Hepatocyte (in vitro differentiated cells): ENCODE measurements at regions not wholly inside any gene's neighbourhood (a gene's known extent, or its start where the extent isn't known, plus 50 kb on each side); places are given as distances from the start of the nearest gene placed in this dataset.
A peak's percentile ranks its signal among the peaks of the same experiment; 100 is the strongest.

ENCODE experiments used
- DNase-seq: peaks from one replicate; pipeline ENCODE4 v3.0.0-alpha.2; 2016; ENCODE audit warnings: low spot score
- H2AFZ ChIP-seq: fragments of 200-600 bp; sonication (generic); 2 replicates; pipeline ENCODE4 v1.6.0; 2016; ENCODE audit warnings: antibody characterized with exemption, mild to moderate bottlenecking
- H3K27ac ChIP-seq: fragments of 200-600 bp; sonication (generic); 2 replicates; pipeline ENCODE4 v1.5.1; 2016; ENCODE audit warnings: mild to moderate bottlenecking
- H3K27me3 ChIP-seq: fragments of 200-600 bp; sonication (generic); 2 replicates; pipeline ENCODE4 v1.6.1; 2016
- H3K36me3 ChIP-seq: fragments of 200-600 bp; sonication (generic); replicated peaks from 2 replicates; pipeline ENCODE4 v1.5.1; 2016; ENCODE audit warnings: low read depth; ENCODE audit not compliant: insufficient read depth
- H3K4me1 ChIP-seq: fragments of 200-600 bp; sonication (generic); 2 replicates; pipeline ENCODE4 v1.5.1; 2016; ENCODE audit warnings: mild to moderate bottlenecking, moderate library complexity; ENCODE audit not compliant: insufficient read depth
- H3K4me2 ChIP-seq: fragments of 200-600 bp; sonication (generic); 2 replicates; pipeline ENCODE4 v1.6.0; 2016
- H3K4me3 ChIP-seq: fragments of 200-600 bp; sonication (generic); 2 replicates; pipeline ENCODE4 v1.5.1; 2016; ENCODE audit warnings: mild to moderate bottlenecking
- H3K79me2 ChIP-seq: fragments of 200-600 bp; sonication (generic); 2 replicates; pipeline ENCODE4 v1.6.0; 2017; ENCODE audit warnings: mild to moderate bottlenecking
- H3K9me2 ChIP-seq: fragments of 200-600 bp; sonication (generic); replicated peaks from 2 replicates; pipeline ENCODE4 v1.6.0; 2017; ENCODE audit warnings: mild to moderate bottlenecking; ENCODE audit not compliant: insufficient read depth
- H3K9me3 ChIP-seq: fragments of 200-600 bp; sonication (generic); 2 replicates; pipeline ENCODE4 v1.5.1; 2016; ENCODE audit warnings: low read depth, mild to moderate bottlenecking
- H4K20me1 ChIP-seq: fragments of 200-600 bp; sonication (generic); 2 replicates; pipeline ENCODE4 v1.6.0; 2016; ENCODE audit warnings: mild to moderate bottlenecking; ENCODE audit not compliant: insufficient read depth, poor library complexity, severe bottlenecking
- EZH2 ChIP-seq: fragments of 200-600 bp; sonication (generic); IDR thresholded peaks from 2 replicates; pipeline ENCODE4 v1.6.1; 2016; ENCODE audit warnings: antibody characterized with exemption, mild to moderate bottlenecking, borderline replicate concordance
- EZH2phosphoT487 ChIP-seq: fragments of 200-600 bp; sonication (generic); IDR thresholded peaks from one replicate; pipeline ENCODE4 v1.6.1; 2018; ENCODE audit warnings: antibody characterized with exemption, mild to moderate bottlenecking, low read depth, moderate library complexity; ENCODE audit not compliant: unreplicated experiment, severe bottlenecking
- WGBS: methylation state at CpG from one replicate; pipeline ENCODE4 v1.1.6; 2016; ENCODE audit warnings: low lambda C conversion rate; ENCODE audit errors: missing lambda C conversion rate; 5-methylcytosine and 5-hydroxymethylcytosine counted together
- TF ChIP-seq, protein P1 (sequence below): fragments of 200-600 bp; sonication (generic); IDR thresholded peaks from 2 replicates; pipeline ENCODE4 v1.5.1; 2016; ENCODE audit warnings: antibody characterized with exemption, mild to moderate bottlenecking; ENCODE audit not compliant: poor library complexity

DNA sequence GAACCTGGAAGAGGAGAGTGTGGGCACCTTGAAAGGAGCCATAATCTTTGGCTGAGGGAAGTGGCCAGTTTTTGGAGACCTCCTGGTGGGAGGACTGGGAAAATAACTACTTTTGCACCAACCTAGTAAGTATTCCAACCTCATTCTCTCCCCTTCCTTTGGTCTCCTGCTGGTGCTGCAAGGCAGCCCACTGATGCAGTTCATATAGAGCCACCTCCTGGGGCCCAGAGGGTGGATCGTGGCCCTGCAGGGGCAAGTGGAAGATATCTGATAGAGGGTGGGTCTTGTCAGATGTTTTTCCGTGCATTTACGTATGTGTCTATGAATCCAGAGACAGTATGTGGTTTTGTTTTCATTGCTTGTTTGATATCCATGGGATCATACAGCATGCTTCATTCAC, 172.8 kb upstream of the PITX1 start:
- Histone ChIP-seq H3K4me3 (no peak overlapping the region), H2AFZ (no peak overlapping the region), H3K79me2 (no peaks in the 10 kb centered on the region), H3K4me2 (no peak overlapping the region), H3K9me3 (peaks cover 14% of the 10 kb centered on the region), H3K9me2 (no peaks in the 10 kb centered on the region), H3K27me3 (no peaks in the 10 kb centered on the region), H3K4me1 (peaks cover 11% of the 10 kb centered on the region), H4K20me1 (no peaks in the 10 kb centered on the region), H3K36me3 (no peaks in the 10 kb centered on the region), H3K27ac (no peak overlapping the region)
- TF ChIP-seq EZH2phosphoT487 (no peak), EZH2 (no peak)
- no peak for DNase-seq
- WGBS: 97% methylated on average over 3 of the region's 3 CpGs

DNA sequence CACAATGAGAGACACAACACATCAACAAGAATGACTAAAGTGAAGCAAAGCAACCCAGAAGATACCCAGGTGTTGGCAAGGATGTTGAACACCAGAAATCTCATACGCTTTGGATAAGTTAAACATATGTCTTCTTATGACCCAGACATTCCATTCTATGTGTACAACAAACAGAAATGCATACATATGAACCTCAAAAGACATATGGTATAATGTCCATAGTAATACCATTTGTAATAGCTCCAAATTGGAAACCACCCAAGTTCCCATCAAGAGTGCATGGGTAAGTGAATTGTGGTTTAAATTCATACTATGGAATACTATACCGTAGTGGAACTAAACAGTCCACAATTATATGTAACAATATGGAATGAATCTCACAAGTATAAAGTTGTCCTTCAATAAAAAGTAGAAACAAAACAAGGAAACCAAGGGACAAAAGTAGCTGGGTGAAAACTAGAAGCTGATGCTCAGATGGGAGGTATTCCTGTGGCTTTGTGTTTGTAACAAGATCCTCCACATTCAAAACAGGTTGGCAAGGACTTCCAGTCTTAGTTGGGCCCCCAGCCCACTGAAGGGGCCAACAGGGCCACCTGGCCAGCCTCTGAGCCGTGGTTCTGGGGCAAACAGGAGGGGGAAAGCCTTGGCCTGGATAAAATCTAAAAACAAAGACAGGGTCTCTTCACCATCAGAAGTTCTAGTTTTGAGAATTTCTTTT, 171.8 kb upstream of the PITX1 start:
- Histone ChIP-seq H3K4me2 (no peak overlapping the region), H3K27ac (no peak overlapping the region), H3K4me3 (no peak overlapping the region), H3K4me1 (peaks cover 11% of the 10 kb centered on the region), H3K27me3 (no peaks in the 10 kb centered on the region), H3K36me3 (no peaks in the 10 kb centered on the region), H2AFZ (no peak overlapping the region), H3K9me3 (peaks cover 14% of the 10 kb centered on the region), H3K79me2 (no peaks in the 10 kb centered on the region), H4K20me1 (no peaks in the 10 kb centered on the region), H3K9me2 (no peaks in the 10 kb centered on the region)
- 70% methylated on average over 3 of the region's 3 CpGs for WGBS
- TF ChIP-seq, protein P1, sequence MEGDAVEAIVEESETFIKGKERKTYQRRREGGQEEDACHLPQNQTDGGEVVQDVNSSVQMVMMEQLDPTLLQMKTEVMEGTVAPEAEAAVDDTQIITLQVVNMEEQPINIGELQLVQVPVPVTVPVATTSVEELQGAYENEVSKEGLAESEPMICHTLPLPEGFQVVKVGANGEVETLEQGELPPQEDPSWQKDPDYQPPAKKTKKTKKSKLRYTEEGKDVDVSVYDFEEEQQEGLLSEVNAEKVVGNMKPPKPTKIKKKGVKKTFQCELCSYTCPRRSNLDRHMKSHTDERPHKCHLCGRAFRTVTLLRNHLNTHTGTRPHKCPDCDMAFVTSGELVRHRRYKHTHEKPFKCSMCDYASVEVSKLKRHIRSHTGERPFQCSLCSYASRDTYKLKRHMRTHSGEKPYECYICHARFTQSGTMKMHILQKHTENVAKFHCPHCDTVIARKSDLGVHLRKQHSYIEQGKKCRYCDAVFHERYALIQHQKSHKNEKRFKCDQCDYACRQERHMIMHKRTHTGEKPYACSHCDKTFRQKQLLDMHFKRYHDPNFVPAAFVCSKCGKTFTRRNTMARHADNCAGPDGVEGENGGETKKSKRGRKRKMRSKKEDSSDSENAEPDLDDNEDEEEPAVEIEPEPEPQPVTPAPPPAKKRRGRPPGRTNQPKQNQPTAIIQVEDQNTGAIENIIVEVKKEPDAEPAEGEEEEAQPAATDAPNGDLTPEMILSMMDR: no peak
- TF ChIP-seq EZH2phosphoT487 (no peak), EZH2 (no peak)
- DNase-seq: no peak

DNA sequence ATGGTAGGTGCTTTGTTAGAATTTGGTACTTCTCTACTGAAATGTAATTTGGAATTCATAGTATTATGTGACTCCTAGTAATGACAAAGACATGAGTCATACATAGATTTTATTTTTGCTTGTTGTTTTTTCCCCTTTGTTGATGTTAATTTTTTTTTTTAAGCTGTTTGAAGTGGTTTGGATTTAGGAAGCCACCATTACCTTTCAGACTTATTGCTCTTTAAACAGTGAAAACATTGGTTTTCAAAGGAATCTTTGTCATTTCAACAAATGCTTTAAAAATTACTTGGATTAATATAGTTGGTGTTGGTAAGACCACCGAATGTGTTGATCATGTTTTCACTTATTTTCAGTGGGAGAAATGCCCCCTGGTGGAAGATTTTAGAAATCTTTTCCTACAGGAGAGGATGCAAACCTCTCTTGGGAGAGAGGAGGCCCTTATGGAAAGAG, 170.1 kb upstream of the PITX1 start:
- Histone ChIP-seq H4K20me1 (no peaks in the 10 kb centered on the region), H2AFZ (no peak overlapping the region), H3K9me2 (no peaks in the 10 kb centered on the region), H3K27me3 (no peaks in the 10 kb centered on the region), H3K4me1 (peaks cover 7% of the 10 kb centered on the region), H3K9me3 (peaks cover 14% of the 10 kb centered on the region), H3K79me2 (no peaks in the 10 kb centered on the region), H3K4me3 (no peak overlapping the region), H3K36me3 (no peaks in the 10 kb centered on the region), H3K4me2 (no peak overlapping the region), H3K27ac (no peak overlapping the region)
- DNase-seq: no peak
- no peak for TF ChIP-seq EZH2phosphoT487
- TF ChIP-seq, protein P1: peak; percentile 21
- TF ChIP-seq EZH2: no peak
- WGBS: 91% methylated on average over 1 of the region's 1 CpG

DNA sequence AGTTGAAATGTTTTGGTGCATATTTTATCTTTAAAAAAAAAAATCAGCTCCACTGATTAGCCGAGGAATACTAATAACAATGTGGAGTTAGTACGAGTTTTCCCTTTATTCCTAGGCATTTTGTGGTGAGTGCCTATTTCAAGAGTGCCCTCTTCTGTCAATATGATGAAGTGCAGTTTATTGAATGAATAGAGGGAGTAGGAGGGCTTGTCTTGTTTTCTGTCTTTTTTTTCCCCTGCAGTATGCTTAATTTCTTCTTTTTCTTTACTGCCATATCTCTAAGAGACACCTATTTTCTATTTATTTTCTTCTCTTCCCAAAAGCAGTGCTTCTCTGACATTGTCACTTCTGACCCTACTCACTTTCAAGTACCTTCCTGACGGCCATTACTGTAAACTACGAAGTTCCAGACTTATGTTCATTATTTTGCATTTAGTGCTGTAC, 169.6 kb upstream of the PITX1 start:
- WGBS: 93% methylated on average over 4 of the region's 4 CpGs
- H3K4me3 ChIP-seq: no peak overlapping the region

More for the DNA sequence above, 169.6 kb upstream of the PITX1 start:
- H3K27me3 ChIP-seq: no peaks in the 10 kb centered on the region
- no peak overlapping the region for H3K4me2 ChIP-seq
- no peaks in the 10 kb centered on the region for H4K20me1 ChIP-seq
- TF ChIP-seq EZH2: no peak
- TF ChIP-seq, protein P1: peak; percentile 10
- TF ChIP-seq EZH2phosphoT487: no peak
- DNase-seq: no peak
- H3K4me1 ChIP-seq: peaks cover 4% of the 10 kb centered on the region
- no peak overlapping the region for H2AFZ ChIP-seq
- H3K79me2 ChIP-seq: no peaks in the 10 kb centered on the region
- no peaks in the 10 kb centered on the region for H3K36me3 ChIP-seq
- H3K9me2 ChIP-seq: no peaks in the 10 kb centered on the region
- no peak overlapping the region for H3K27ac ChIP-seq
- peaks cover 14% of the 10 kb centered on the region for H3K9me3 ChIP-seq
